ENCODE measurements at regions not wholly inside any gene's neighbourhood (a gene's known extent, or its start where the extent isn't known, plus 50 kb on each side); places are given as distances from the start of the nearest gene placed in this dataset.

DNA sequence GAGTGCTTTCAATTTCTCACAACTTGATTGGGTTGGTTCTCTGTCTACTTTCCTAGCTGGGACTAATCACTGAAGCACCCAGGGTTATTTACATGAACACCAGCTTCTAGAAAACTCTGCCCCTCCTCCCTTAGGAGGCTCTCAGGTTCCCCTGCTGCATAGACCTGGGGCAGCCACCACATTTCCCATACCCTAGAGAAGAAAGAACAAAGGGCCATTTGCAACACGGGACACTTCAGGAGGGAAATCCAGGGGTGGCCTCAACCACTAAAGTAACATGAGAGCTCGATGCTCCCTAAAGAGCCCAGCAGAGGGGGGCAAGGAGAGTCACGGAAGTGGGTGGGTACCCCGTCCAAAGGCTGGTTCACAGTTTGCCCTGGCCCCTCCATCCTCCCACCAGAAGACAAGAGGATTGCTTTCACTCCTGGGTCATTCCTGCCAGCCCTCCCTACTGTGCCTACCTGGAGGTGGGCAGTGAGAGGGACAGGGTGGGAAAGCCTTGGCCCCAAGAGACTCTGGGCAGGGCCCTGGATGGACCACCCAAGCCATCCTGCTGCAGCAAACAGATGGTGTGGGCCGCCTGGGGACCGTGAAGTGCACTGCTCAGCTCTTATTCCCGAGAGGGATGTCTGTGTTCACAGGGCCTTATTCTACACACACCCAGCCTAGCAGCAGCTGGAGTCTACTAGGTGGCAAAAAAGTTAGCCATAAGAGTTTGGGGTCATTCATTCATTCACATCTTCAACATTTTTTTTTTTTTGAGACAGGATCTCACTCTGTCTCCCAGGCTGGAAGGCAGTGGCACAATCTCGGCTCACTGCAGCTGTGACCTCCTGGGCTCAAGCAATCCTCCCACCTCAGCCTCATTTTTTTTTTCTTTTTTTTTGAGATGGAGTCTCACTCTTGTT is 392.1 kb downstream of the SOX9 start:
- TF ChIP-seq, protein P1, sequence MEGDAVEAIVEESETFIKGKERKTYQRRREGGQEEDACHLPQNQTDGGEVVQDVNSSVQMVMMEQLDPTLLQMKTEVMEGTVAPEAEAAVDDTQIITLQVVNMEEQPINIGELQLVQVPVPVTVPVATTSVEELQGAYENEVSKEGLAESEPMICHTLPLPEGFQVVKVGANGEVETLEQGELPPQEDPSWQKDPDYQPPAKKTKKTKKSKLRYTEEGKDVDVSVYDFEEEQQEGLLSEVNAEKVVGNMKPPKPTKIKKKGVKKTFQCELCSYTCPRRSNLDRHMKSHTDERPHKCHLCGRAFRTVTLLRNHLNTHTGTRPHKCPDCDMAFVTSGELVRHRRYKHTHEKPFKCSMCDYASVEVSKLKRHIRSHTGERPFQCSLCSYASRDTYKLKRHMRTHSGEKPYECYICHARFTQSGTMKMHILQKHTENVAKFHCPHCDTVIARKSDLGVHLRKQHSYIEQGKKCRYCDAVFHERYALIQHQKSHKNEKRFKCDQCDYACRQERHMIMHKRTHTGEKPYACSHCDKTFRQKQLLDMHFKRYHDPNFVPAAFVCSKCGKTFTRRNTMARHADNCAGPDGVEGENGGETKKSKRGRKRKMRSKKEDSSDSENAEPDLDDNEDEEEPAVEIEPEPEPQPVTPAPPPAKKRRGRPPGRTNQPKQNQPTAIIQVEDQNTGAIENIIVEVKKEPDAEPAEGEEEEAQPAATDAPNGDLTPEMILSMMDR (IDR thresholded peaks at IDR 0.05) = no peak
- TF ChIP-seq POLR2A (IDR thresholded peaks at IDR 0.05) = no peak

All from heart left ventricle (tissue), 13 donors.